ENCODE measurements at regions not wholly inside any gene's neighbourhood (a gene's known extent, or its start where the extent isn't known, plus 50 kb on each side); places are given as distances from the start of the nearest gene placed in this dataset.

DNA sequence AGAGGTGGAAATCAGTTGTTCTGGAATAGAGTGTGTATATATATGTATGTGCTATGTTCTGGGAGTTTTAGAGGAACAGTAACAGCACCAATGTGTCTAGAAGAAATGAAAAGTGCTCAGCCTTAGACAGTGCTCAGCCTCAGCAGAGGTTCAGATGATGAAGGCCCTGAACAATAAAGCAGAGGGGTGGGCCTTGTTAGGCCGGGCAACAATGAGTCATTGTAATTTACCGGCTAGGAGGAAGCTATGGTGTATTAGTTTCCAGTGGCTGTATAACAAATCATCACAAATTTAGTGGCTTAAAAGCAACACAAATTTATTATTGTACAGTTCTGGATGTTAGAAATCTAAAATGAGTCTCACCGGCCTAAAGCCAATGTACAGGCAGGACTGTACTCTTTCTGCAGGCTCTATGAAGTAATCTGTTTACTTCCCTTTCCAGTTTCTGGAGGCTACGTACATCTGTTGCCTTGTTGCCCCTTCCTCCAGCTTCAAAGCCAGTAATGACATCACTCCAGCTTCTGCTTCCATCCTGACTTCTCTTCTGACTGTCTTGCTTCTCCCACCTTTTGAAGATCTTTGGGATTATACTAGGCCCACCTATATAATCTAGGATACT is 84.6 kb downstream of the CH25H start:
- no peak overlapping the region for H4K5ac ChIP-seq (ENCODE audit: insufficient read length, low read depth, low read length)

More for the DNA sequence above, 84.6 kb downstream of the CH25H start:
- no CpG with 5 or more reads among the region's 4 CpGs for WGBS (ENCODE audit: extremely low coverage, insufficient read length, low lambda C conversion rate)
- Histone ChIP-seq H3K4me2 (ENCODE audit: insufficient read depth, insufficient read length, low read length) (no peak overlapping the region), H3K27me3 (ENCODE audit: insufficient read depth, low read length) (no peaks in the 10 kb centered on the region), H4K20me1 (ENCODE audit: control insufficient read depth, insufficient read depth, insufficient read length) (no peaks in the 10 kb centered on the region), H3K56ac (ENCODE audit: insufficient read length, low read depth, low read length) (no peak overlapping the region), H3T11ph (ENCODE audit: low read length) (no peak overlapping the region), H2AFZ (ENCODE audit: low read length) (no peak overlapping the region), H3K14ac (ENCODE audit: insufficient read depth, low read length) (no peak overlapping the region), H3K79me2 (ENCODE audit: insufficient read depth, low read length) (no peaks in the 10 kb centered on the region), H2BK5ac (ENCODE audit: insufficient read length, low read length) (no peak overlapping the region), H3K23me2 (ENCODE audit: insufficient read length, low read depth, low read length, poor library complexity, severe bottlenecking) (no peaks in the 10 kb centered on the region), H2BK15ac (ENCODE audit: low read depth, low read length) (no peak overlapping the region), H3K9me3 (ENCODE audit: control insufficient read depth, low read depth, low read length) (no peaks in the 10 kb centered on the region), H3K4ac (ENCODE audit: low read depth, low read length) (no peak overlapping the region), H3K18ac (ENCODE audit: insufficient read length, low read depth, low read length) (no peak overlapping the region), H3K4me1 (ENCODE audit: insufficient read depth, low read length) (no peaks in the 10 kb centered on the region), H4K91ac (ENCODE audit: insufficient read length, low read depth, low read length) (no peak overlapping the region), H3K79me1 (ENCODE audit: insufficient read depth, low read depth, low read length, poor library complexity, severe bottlenecking) (no peaks in the 10 kb centered on the region), H3K9ac (ENCODE audit: extremely low read depth, insufficient read length, low read length) (no peak overlapping the region), H4K8ac (replicated peaks; ENCODE audit: insufficient read length, low read depth, low read length) (no peak overlapping the region), H3K27ac (ENCODE audit: insufficient read length, low read depth, low read length) (no peak overlapping the region), H3K23ac (ENCODE audit: insufficient read length, low read depth, low read length) (no peak overlapping the region), H2BK120ac (ENCODE audit: low read depth, low read length, poor library complexity, severe bottlenecking) (no peak overlapping the region), H2BK12ac (ENCODE audit: insufficient read length, low read depth, low read length) (no peak overlapping the region), H2AK5ac (ENCODE audit: insufficient read length, low read length) (no peak overlapping the region), H2BK20ac (ENCODE audit: low read depth, low read length, poor library complexity, severe bottlenecking) (no peak overlapping the region)
- no peaks in the 10 kb centered on the region for H3K9me3 Mint-ChIP-seq
- no peaks in the 10 kb centered on the region for H3K27me3 Mint-ChIP-seq (ENCODE audit: low read depth)
- H3K4me1 Mint-ChIP-seq = peaks cover 0 to 2% of the 10 kb centered on the region in 2 experiments; a peak in 1 of 4 replicates
- DNase-seq = no peak
- H3K27ac Mint-ChIP-seq = 0 out of 7 replicates have a peak overlapping the region, but pooled peaks of 1 of the 3 experiments have one; percentile 3
- TF ChIP-seq, protein P1, sequence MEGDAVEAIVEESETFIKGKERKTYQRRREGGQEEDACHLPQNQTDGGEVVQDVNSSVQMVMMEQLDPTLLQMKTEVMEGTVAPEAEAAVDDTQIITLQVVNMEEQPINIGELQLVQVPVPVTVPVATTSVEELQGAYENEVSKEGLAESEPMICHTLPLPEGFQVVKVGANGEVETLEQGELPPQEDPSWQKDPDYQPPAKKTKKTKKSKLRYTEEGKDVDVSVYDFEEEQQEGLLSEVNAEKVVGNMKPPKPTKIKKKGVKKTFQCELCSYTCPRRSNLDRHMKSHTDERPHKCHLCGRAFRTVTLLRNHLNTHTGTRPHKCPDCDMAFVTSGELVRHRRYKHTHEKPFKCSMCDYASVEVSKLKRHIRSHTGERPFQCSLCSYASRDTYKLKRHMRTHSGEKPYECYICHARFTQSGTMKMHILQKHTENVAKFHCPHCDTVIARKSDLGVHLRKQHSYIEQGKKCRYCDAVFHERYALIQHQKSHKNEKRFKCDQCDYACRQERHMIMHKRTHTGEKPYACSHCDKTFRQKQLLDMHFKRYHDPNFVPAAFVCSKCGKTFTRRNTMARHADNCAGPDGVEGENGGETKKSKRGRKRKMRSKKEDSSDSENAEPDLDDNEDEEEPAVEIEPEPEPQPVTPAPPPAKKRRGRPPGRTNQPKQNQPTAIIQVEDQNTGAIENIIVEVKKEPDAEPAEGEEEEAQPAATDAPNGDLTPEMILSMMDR (conservative IDR thresholded peaks at IDR 0.05) = no peak
- H3K4me3 Mint-ChIP-seq = no peak overlapping the region
- H3K36me3 Mint-ChIP-seq (ENCODE audit: insufficient read depth in 1 of 3, low read depth in 3 of 3) = no peaks in the 10 kb centered on the region; a peak in 1 of 7 replicates
